H9 (cell line): ENCODE measurements at regions not wholly inside any gene's neighbourhood (a gene's known extent, or its start where the extent isn't known, plus 50 kb on each side); places are given as distances from the start of the nearest gene placed in this dataset.

Source experiments
- DNase-seq: peaks from one replicate; pipeline ENCODE4 v3.0.0-alpha.2; 2017
- H2AFZ ChIP-seq: one replicate; pipeline ENCODE4 v1.6.1; 2013; ENCODE audit warnings: mild to moderate bottlenecking, low read length, control low read depth, moderate library complexity
- H2AK5ac ChIP-seq: 2 replicates; pipeline ENCODE4 v1.6.1; 2013; ENCODE audit warnings: low read length, control low read depth, mixed read lengths; ENCODE audit not compliant: insufficient read length
- H2BK120ac ChIP-seq: one replicate; pipeline ENCODE4 v1.6.1; 2013; ENCODE audit warnings: low read depth, mild to moderate bottlenecking, low read length, control low read depth, inconsistent platforms; ENCODE audit not compliant: poor library complexity, severe bottlenecking
- H2BK12ac ChIP-seq: 2 replicates; pipeline ENCODE4 v1.6.1; 2013; ENCODE audit warnings: low read length, control low read depth, mixed read lengths, low read depth; ENCODE audit not compliant: insufficient read length
- H2BK15ac ChIP-seq: 2 replicates; pipeline ENCODE4 v1.6.1; 2013; ENCODE audit warnings: low read depth, low read length, control low read depth
- H2BK20ac ChIP-seq: one replicate; pipeline ENCODE4 v1.6.1; 2013; ENCODE audit warnings: low read depth, mild to moderate bottlenecking, low read length, control low read depth, inconsistent platforms; ENCODE audit not compliant: poor library complexity, severe bottlenecking
- H2BK5ac ChIP-seq: 2 replicates; pipeline ENCODE4 v1.6.1; 2013; ENCODE audit warnings: low read length, control low read depth, mixed read lengths; ENCODE audit not compliant: insufficient read length
- H3K14ac ChIP-seq: 2 replicates; pipeline ENCODE4 v1.6.1; 2013; ENCODE audit warnings: low read length, control low read depth; ENCODE audit not compliant: insufficient read depth
- H3K18ac ChIP-seq: 2 replicates; pipeline ENCODE4 v1.6.1; 2013; ENCODE audit warnings: low read depth, mild to moderate bottlenecking, mixed read lengths, low read length, control low read depth; ENCODE audit not compliant: insufficient read length
- H3K23ac ChIP-seq: 2 replicates; pipeline ENCODE4 v1.6.1; 2013; ENCODE audit warnings: low read length, control low read depth, mixed read lengths, low read depth; ENCODE audit not compliant: insufficient read length
- H3K23me2 ChIP-seq: 2 replicates; pipeline ENCODE4 v1.6.1; 2013; ENCODE audit warnings: low read depth, mild to moderate bottlenecking, mixed read lengths, low read length, control low read depth; ENCODE audit not compliant: insufficient read length, poor library complexity, severe bottlenecking
- H3K27ac ChIP-seq: 2 replicates; pipeline ENCODE4 v1.5.1; 2013; ENCODE audit warnings: low read length, control low read depth, mixed read lengths, low read depth; ENCODE audit not compliant: insufficient read length
- H3K27me3 ChIP-seq: 2 replicates; pipeline ENCODE4 v1.6.1; 2013; ENCODE audit warnings: low read length, control low read depth, inconsistent platforms; ENCODE audit not compliant: insufficient read depth
- H3K4ac ChIP-seq: 2 replicates; pipeline ENCODE4 v1.6.1; 2013; ENCODE audit warnings: low read depth, mild to moderate bottlenecking, control low read depth, inconsistent platforms, low read length, moderate library complexity
- H3K4me1 ChIP-seq: 2 replicates; pipeline ENCODE4 v1.6.1; 2013; ENCODE audit warnings: low read length, control low read depth, inconsistent platforms; ENCODE audit not compliant: insufficient read depth
- H3K4me2 ChIP-seq: 2 replicates; pipeline ENCODE4 v1.6.1; 2013; ENCODE audit warnings: low read length, control low read depth, mixed read lengths; ENCODE audit not compliant: insufficient read length, insufficient read depth
- H3K56ac ChIP-seq: 2 replicates; pipeline ENCODE4 v1.6.1; 2013; ENCODE audit warnings: low read depth, mild to moderate bottlenecking, mixed read lengths, low read length, control low read depth; ENCODE audit not compliant: insufficient read length
- H3K79me1 ChIP-seq: 2 replicates; pipeline ENCODE4 v1.6.1; 2013; ENCODE audit warnings: low read depth, mild to moderate bottlenecking, moderate library complexity, low read length, control low read depth, inconsistent platforms; ENCODE audit not compliant: insufficient read depth, poor library complexity, severe bottlenecking
- H3K79me2 ChIP-seq: 2 replicates; pipeline ENCODE4 v1.6.1; 2013; ENCODE audit warnings: low read length, control low read depth, inconsistent platforms; ENCODE audit not compliant: insufficient read depth
- H3K9ac ChIP-seq: 2 replicates; pipeline ENCODE4 v1.6.1; 2013; ENCODE audit warnings: low read length, control low read depth, mixed read lengths; ENCODE audit not compliant: insufficient read length; ENCODE audit errors: extremely low read depth
- H3K9me3 ChIP-seq: one replicate; pipeline ENCODE4 v1.6.1; 2013; ENCODE audit warnings: low read depth, low read length, inconsistent platforms; ENCODE audit not compliant: control insufficient read depth
- H3T11ph ChIP-seq: one replicate; pipeline ENCODE4 v1.6.1; 2013; ENCODE audit warnings: mild to moderate bottlenecking, low read length, control low read depth, inconsistent platforms
- H4K20me1 ChIP-seq: one replicate; pipeline ENCODE4 v1.6.1; 2013; ENCODE audit not compliant: control insufficient read depth, insufficient read length, insufficient read depth
- H4K5ac ChIP-seq: 2 replicates; pipeline ENCODE4 v1.6.1; 2013; ENCODE audit warnings: low read depth, mild to moderate bottlenecking, mixed read lengths, low read length, control low read depth; ENCODE audit not compliant: insufficient read length
- H4K8ac ChIP-seq: replicated peaks from 2 replicates; pipeline ENCODE4 v1.6.1; 2013; ENCODE audit warnings: low read length, control low read depth, mixed read lengths, low read depth; ENCODE audit not compliant: insufficient read length
- H4K91ac ChIP-seq: 2 replicates; pipeline ENCODE4 v1.6.1; 2013; ENCODE audit warnings: low read depth, mild to moderate bottlenecking, moderate library complexity, mixed read lengths, low read length, control low read depth; ENCODE audit not compliant: insufficient read length
- H3K27ac Mint-ChIP-seq, 3 experiments: 2 replicates in 2 of 3; 3 replicates in 1 of 3; pipeline ENCODE4 v1.8.0; 2020 to 2021; ENCODE audit warnings: mixed read lengths in 3 of 3, mild to moderate bottlenecking in 1 of 3, moderate library complexity in 1 of 3
- H3K27me3 Mint-ChIP-seq: 2 replicates; pipeline ENCODE4 v1.8.0; 2021; ENCODE audit warnings: low read depth, mild to moderate bottlenecking, moderate library complexity, mixed read lengths
- H3K36me3 Mint-ChIP-seq, 3 experiments: 2 replicates in 2 of 3; 3 replicates in 1 of 3; pipeline ENCODE4 v1.8.0; 2020 to 2021; ENCODE audit warnings: low read depth in 3 of 3, mixed read lengths in 3 of 3; ENCODE audit not compliant: insufficient read depth in 1 of 3
- H3K4me1 Mint-ChIP-seq, 2 experiments: 2 replicates each; pipeline ENCODE4 v1.8.0; 2020; ENCODE audit warnings: mixed read lengths in 2 of 2
- H3K4me3 Mint-ChIP-seq, 2 experiments: 2 replicates in 1 of 2; 3 replicates in 1 of 2; pipeline ENCODE4 v1.8.0; 2020 to 2021; ENCODE audit warnings: mild to moderate bottlenecking in 2 of 2, mixed read lengths in 2 of 2, moderate library complexity in 1 of 2
- H3K9me3 Mint-ChIP-seq, 2 experiments: 2 replicates in 1 of 2; 3 replicates in 1 of 2; pipeline ENCODE4 v1.8.0; 2020; ENCODE audit warnings: mild to moderate bottlenecking in 2 of 2, mixed read lengths in 2 of 2, moderate library complexity in 1 of 2
- WGBS: extraction: QIAGEN DNeasy Blood & Tissue Kit; methylation state at CpG from one replicate; pipeline ENCODE4 v1.1.7; 2013; ENCODE audit warnings: missing lambda C conversion rate, low lambda C conversion rate, mixed read lengths; ENCODE audit not compliant: insufficient read length; ENCODE audit errors: extremely low coverage; 5-methylcytosine and 5-hydroxymethylcytosine counted together
- TF ChIP-seq, protein P1 (sequence below): fragments of 200-600 bp; sonication (generic); conservative IDR thresholded peaks from 3 replicates; pipeline ENCODE4 v1.8.0; 2021; ENCODE audit warnings: antibody characterized with exemption, mild to moderate bottlenecking

DNA sequence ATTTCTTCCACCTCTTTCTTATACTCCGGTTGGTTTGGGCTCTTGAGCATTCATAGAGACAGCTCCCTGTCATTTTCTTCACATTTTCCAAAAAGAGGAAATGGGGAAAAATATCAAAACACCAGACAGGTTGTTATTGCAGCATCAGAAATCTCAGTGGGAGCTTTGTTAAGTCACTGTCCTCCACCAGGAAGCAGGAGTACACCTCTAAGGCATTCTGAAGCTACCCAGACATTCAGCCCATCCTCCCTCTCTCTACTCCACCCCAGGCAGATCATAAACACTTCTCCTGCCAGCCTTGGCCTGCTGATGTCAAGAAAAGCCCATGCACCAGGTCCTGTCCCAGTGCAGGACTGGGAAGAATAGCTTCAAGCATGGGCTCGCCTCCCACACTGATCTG, 1198.3 kb downstream of the VRK1 start:
- Histone ChIP-seq H2AFZ (no peak overlapping the region), H3K79me1 (no peaks in the 10 kb centered on the region), H3K4me1 (peaks cover 2% of the 10 kb centered on the region; the same call in 1 of the 2 replicates), H3K4ac (no peak overlapping the region), H2BK15ac (no peak overlapping the region), H3T11ph (no peak overlapping the region), H3K79me2 (no peaks in the 10 kb centered on the region), H2BK20ac (no peak overlapping the region), H3K9me3 (no peaks in the 10 kb centered on the region), H2BK12ac (no peak overlapping the region), H3K27me3 (no peaks in the 10 kb centered on the region; the same call in 1 of the 2 replicates), H3K27ac (no peak overlapping the region), H3K23me2 (no peaks in the 10 kb centered on the region), H2BK5ac (no peak overlapping the region), H4K8ac (no peak overlapping the region), H2BK120ac (no peak overlapping the region), H3K56ac (no peak overlapping the region), H4K91ac (no peak overlapping the region), H3K4me2 (no peak overlapping the region), H2AK5ac (no peak overlapping the region), H3K18ac (no peak overlapping the region), H3K23ac (no peak overlapping the region), H4K5ac (no peak overlapping the region), H4K20me1 (no peaks in the 10 kb centered on the region), H3K9ac (no peak overlapping the region), H3K14ac (no peak overlapping the region)
- H3K27ac Mint-ChIP-seq = no peak overlapping the region; a peak in 1 of 7 replicates
- no CpG with 5 or more reads among the region's 2 CpGs for WGBS
- no peaks in the 10 kb centered on the region for H3K36me3 Mint-ChIP-seq
- no peak for DNase-seq
- peaks cover 0 to 3% of the 10 kb centered on the region in 2 experiments; a peak in 1 of 4 replicates for H3K4me1 Mint-ChIP-seq
- no peak overlapping the region for H3K4me3 Mint-ChIP-seq
- TF ChIP-seq, protein P1, sequence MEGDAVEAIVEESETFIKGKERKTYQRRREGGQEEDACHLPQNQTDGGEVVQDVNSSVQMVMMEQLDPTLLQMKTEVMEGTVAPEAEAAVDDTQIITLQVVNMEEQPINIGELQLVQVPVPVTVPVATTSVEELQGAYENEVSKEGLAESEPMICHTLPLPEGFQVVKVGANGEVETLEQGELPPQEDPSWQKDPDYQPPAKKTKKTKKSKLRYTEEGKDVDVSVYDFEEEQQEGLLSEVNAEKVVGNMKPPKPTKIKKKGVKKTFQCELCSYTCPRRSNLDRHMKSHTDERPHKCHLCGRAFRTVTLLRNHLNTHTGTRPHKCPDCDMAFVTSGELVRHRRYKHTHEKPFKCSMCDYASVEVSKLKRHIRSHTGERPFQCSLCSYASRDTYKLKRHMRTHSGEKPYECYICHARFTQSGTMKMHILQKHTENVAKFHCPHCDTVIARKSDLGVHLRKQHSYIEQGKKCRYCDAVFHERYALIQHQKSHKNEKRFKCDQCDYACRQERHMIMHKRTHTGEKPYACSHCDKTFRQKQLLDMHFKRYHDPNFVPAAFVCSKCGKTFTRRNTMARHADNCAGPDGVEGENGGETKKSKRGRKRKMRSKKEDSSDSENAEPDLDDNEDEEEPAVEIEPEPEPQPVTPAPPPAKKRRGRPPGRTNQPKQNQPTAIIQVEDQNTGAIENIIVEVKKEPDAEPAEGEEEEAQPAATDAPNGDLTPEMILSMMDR = no peak
- no peaks in the 10 kb centered on the region for H3K27me3 Mint-ChIP-seq
- H3K9me3 Mint-ChIP-seq = no peaks in the 10 kb centered on the region
